Activated CD8-positive, alpha-beta T cell treated with anti-CD3 and anti-CD28 coated beads for 36 hours (primary cell): ENCODE measurements at regions not wholly inside any gene's neighbourhood (a gene's known extent, or its start where the extent isn't known, plus 50 kb on each side); places are given as distances from the start of the nearest gene placed in this dataset.

Experiments used
- ATAC-seq: fragments of 200-7000 bp; cut with Tn5 transposase; one replicate; pipeline ENCODE4 v1.10.0; 2021; ENCODE audit warnings: mild to moderate bottlenecking, moderate library complexity
- CTCF ChIA-PET: fragments of 350-600 bp; sonication (Branson Sonifier 250); formaldehyde crosslinking; loops from one replicate; lab custom pipeline; 2021; ENCODE audit warnings: antibody characterized with exemption; lab: Charles Lee
- POLR2A ChIA-PET: fragments of 350-600 bp; sonication (Branson Sonifier 250); formaldehyde crosslinking; loops from one replicate; lab custom pipeline; 2021; ENCODE audit warnings: antibody characterized with exemption; lab: Charles Lee
- DNase-seq: peaks from one replicate; pipeline ENCODE4 v3.0.0-alpha.2; 2020
- H3K27ac Mint-ChIP-seq: one replicate; pipeline ENCODE4 v1.8.0; 2021; ENCODE audit warnings: mild to moderate bottlenecking, mixed read lengths
- H3K27me3 Mint-ChIP-seq: one replicate; pipeline ENCODE4 v1.8.0; 2021; ENCODE audit warnings: mixed read lengths
- H3K36me3 Mint-ChIP-seq: one replicate; pipeline ENCODE4 v1.8.0; 2021; ENCODE audit warnings: low read depth, mixed read lengths
- H3K4me1 Mint-ChIP-seq: one replicate; pipeline ENCODE4 v1.8.0; 2021; ENCODE audit warnings: low read depth, mixed read lengths
- H3K4me3 Mint-ChIP-seq: one replicate; pipeline ENCODE4 v1.8.0; 2021; ENCODE audit warnings: mild to moderate bottlenecking, moderate library complexity, mixed read lengths
- H3K9me3 Mint-ChIP-seq: one replicate; pipeline ENCODE4 v1.8.0; 2021; ENCODE audit warnings: mixed read lengths
- intact Hi-C: fragments of 100-400 bp; cut with micrococcal nuclease; formaldehyde crosslinking; loops from one replicate; pipeline ENCODE4 v1.10.0; 2022
- TF ChIP-seq, protein P1 (sequence below): fragments of 200-600 bp; IDR thresholded peaks from one replicate; pipeline ENCODE4 v1.8.0; 2022; ENCODE audit warnings: antibody characterized with exemption, mild to moderate bottlenecking

DNA sequence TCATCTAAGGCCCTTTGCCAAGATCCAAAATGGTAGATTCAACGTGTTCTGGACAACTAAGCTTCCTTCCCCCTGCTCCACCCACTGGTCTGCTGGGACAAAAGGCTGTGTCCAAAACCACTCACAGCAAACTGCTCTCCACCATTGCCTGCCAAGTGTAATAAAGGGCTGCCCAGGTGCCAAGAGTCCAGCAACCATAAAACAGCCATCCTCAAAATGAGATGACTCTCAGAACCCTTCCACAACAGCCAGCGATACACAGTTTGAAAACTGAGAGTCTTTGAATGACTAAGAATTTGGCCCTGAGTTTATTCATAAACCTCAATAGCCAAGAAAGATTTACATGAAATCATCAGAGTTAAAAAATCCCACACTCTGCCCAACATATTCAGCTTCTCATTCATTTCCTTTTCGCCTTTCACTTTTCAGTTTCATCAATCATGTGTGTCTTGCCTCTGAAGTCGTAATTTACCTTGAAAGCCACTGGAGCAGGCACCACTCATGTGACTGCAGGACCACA lies 658.1 kb upstream of the MGMT start:
- H3K9me3 Mint-ChIP-seq = no peaks in the 10 kb centered on the region
- no peaks in the 10 kb centered on the region for H3K4me1 Mint-ChIP-seq
- ATAC-seq (no peak), DNase-seq (no peak)
- no peaks in the 10 kb centered on the region for H3K36me3 Mint-ChIP-seq
- CTCF ChIA-PET = no interaction called here
- no peaks in the 10 kb centered on the region for H3K27me3 Mint-ChIP-seq
- intact Hi-C loops = no loop called here
- POLR2A ChIA-PET = no interaction called here
- no peak overlapping the region for H3K27ac Mint-ChIP-seq
- H3K4me3 Mint-ChIP-seq = no peak overlapping the region
- TF ChIP-seq, protein P1, sequence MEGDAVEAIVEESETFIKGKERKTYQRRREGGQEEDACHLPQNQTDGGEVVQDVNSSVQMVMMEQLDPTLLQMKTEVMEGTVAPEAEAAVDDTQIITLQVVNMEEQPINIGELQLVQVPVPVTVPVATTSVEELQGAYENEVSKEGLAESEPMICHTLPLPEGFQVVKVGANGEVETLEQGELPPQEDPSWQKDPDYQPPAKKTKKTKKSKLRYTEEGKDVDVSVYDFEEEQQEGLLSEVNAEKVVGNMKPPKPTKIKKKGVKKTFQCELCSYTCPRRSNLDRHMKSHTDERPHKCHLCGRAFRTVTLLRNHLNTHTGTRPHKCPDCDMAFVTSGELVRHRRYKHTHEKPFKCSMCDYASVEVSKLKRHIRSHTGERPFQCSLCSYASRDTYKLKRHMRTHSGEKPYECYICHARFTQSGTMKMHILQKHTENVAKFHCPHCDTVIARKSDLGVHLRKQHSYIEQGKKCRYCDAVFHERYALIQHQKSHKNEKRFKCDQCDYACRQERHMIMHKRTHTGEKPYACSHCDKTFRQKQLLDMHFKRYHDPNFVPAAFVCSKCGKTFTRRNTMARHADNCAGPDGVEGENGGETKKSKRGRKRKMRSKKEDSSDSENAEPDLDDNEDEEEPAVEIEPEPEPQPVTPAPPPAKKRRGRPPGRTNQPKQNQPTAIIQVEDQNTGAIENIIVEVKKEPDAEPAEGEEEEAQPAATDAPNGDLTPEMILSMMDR = no peak

- ATAC-seq = no peak
- no peak overlapping the region for H3K27ac Mint-ChIP-seq
- no peaks in the 10 kb centered on the region for H3K36me3 Mint-ChIP-seq
- intact Hi-C loops = no loop called here
- no peaks in the 10 kb centered on the region for H3K27me3 Mint-ChIP-seq
- H3K4me1 Mint-ChIP-seq = no peaks in the 10 kb centered on the region
- ChIA-PET POLR2A (no interaction called here), CTCF (interaction anchor here (1.1 kb wide), 1 partner anchor 487 kb away, joined by 3 read pairs; no protein-coding TSS in a partner anchor)
- H3K9me3 Mint-ChIP-seq = no peaks in the 10 kb centered on the region
- TF ChIP-seq, protein P1 = no peak
- H3K4me3 Mint-ChIP-seq = no peak overlapping the region
- DNase-seq = no peak
Observed at GRCh38 chr10:128811511-128811910, 655.5 kb upstream of the MGMT start.

GRCh38 chr10:128812000-128812399 lies 655.0 kb upstream of the MGMT start:
- ATAC-seq (no peak), DNase-seq (no peak)
- TF ChIP-seq, protein P1 = no peak
- intact Hi-C loops = no loop called here
- H3K27ac Mint-ChIP-seq = no peak overlapping the region
- POLR2A ChIA-PET = no interaction called here
- CTCF ChIA-PET = interaction anchor here (1.1 kb wide), 1 partner anchor 487 kb away, joined by 3 read pairs; no protein-coding TSS in a partner anchor
- no peaks in the 10 kb centered on the region for H3K27me3 Mint-ChIP-seq
- no peak overlapping the region for H3K4me3 Mint-ChIP-seq
- no peaks in the 10 kb centered on the region for H3K9me3 Mint-ChIP-seq
- no peaks in the 10 kb centered on the region for H3K4me1 Mint-ChIP-seq
- H3K36me3 Mint-ChIP-seq = no peaks in the 10 kb centered on the region

DNA sequence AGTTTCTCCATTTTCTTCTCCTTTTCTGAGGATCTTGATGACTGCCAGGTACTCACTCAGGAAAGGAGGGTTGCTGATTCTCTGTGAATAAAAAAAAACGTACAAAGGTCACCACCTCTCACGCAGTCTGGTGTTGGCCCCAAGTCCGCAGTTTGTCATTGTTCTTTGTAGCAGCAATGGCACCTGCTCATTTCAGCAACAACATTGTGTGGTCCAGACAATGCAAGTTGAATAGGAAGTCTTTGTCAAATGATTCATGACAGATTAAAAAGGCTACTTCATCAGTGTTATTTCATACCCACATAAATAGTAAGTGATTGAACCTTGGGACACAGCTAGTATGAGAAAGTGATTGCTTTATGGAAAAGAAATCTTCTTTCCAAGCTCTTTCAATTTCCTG lies 653.5 kb upstream of the MGMT start:
- no peak overlapping the region for H3K27ac Mint-ChIP-seq
- intact Hi-C loops = no loop called here
- no peak overlapping the region for H3K4me3 Mint-ChIP-seq
- no peaks in the 10 kb centered on the region for H3K4me1 Mint-ChIP-seq
- no peaks in the 10 kb centered on the region for H3K27me3 Mint-ChIP-seq
- H3K36me3 Mint-ChIP-seq = no peaks in the 10 kb centered on the region
- TF ChIP-seq, protein P1 = no peak
- ATAC-seq (no peak), DNase-seq (no peak)
- no peaks in the 10 kb centered on the region for H3K9me3 Mint-ChIP-seq
- POLR2A ChIA-PET = no interaction called here
- CTCF ChIA-PET = no interaction called here

GRCh38 chr10:128814024-128814423 lies 653.0 kb upstream of the MGMT start:
- no peak overlapping the region for H3K27ac Mint-ChIP-seq
- POLR2A ChIA-PET = no interaction called here
- no peak overlapping the region for H3K4me3 Mint-ChIP-seq
- TF ChIP-seq, protein P1 = no peak
- no peaks in the 10 kb centered on the region for H3K36me3 Mint-ChIP-seq
- intact Hi-C loops = no loop called here
- no peaks in the 10 kb centered on the region for H3K9me3 Mint-ChIP-seq
- H3K4me1 Mint-ChIP-seq = no peaks in the 10 kb centered on the region
- CTCF ChIA-PET = no interaction called here
- DNase-seq (no peak), ATAC-seq (no peak)
- H3K27me3 Mint-ChIP-seq = no peaks in the 10 kb centered on the region
